H9 (cell line): ENCODE measurements at regions not wholly inside any gene's neighbourhood (a gene's known extent, or its start where the extent isn't known, plus 50 kb on each side); places are given as distances from the start of the nearest gene placed in this dataset.

Experiments used
- DNase-seq: peaks from one replicate; pipeline ENCODE4 v3.0.0-alpha.2; 2017
- H2AFZ ChIP-seq: one replicate; pipeline ENCODE4 v1.6.1; 2013; ENCODE audit warnings: mild to moderate bottlenecking, low read length, control low read depth, moderate library complexity
- H2AK5ac ChIP-seq: 2 replicates; pipeline ENCODE4 v1.6.1; 2013; ENCODE audit warnings: low read length, control low read depth, mixed read lengths; ENCODE audit not compliant: insufficient read length
- H2BK120ac ChIP-seq: one replicate; pipeline ENCODE4 v1.6.1; 2013; ENCODE audit warnings: low read depth, mild to moderate bottlenecking, low read length, control low read depth, inconsistent platforms; ENCODE audit not compliant: poor library complexity, severe bottlenecking
- H2BK12ac ChIP-seq: 2 replicates; pipeline ENCODE4 v1.6.1; 2013; ENCODE audit warnings: low read length, control low read depth, mixed read lengths, low read depth; ENCODE audit not compliant: insufficient read length
- H2BK15ac ChIP-seq: 2 replicates; pipeline ENCODE4 v1.6.1; 2013; ENCODE audit warnings: low read depth, low read length, control low read depth
- H2BK20ac ChIP-seq: one replicate; pipeline ENCODE4 v1.6.1; 2013; ENCODE audit warnings: low read depth, mild to moderate bottlenecking, low read length, control low read depth, inconsistent platforms; ENCODE audit not compliant: poor library complexity, severe bottlenecking
- H2BK5ac ChIP-seq: 2 replicates; pipeline ENCODE4 v1.6.1; 2013; ENCODE audit warnings: low read length, control low read depth, mixed read lengths; ENCODE audit not compliant: insufficient read length
- H3K14ac ChIP-seq: 2 replicates; pipeline ENCODE4 v1.6.1; 2013; ENCODE audit warnings: low read length, control low read depth; ENCODE audit not compliant: insufficient read depth
- H3K18ac ChIP-seq: 2 replicates; pipeline ENCODE4 v1.6.1; 2013; ENCODE audit warnings: low read depth, mild to moderate bottlenecking, mixed read lengths, low read length, control low read depth; ENCODE audit not compliant: insufficient read length
- H3K23ac ChIP-seq: 2 replicates; pipeline ENCODE4 v1.6.1; 2013; ENCODE audit warnings: low read length, control low read depth, mixed read lengths, low read depth; ENCODE audit not compliant: insufficient read length
- H3K23me2 ChIP-seq: 2 replicates; pipeline ENCODE4 v1.6.1; 2013; ENCODE audit warnings: low read depth, mild to moderate bottlenecking, mixed read lengths, low read length, control low read depth; ENCODE audit not compliant: insufficient read length, poor library complexity, severe bottlenecking
- H3K27ac ChIP-seq: 2 replicates; pipeline ENCODE4 v1.5.1; 2013; ENCODE audit warnings: low read length, control low read depth, mixed read lengths, low read depth; ENCODE audit not compliant: insufficient read length
- H3K27me3 ChIP-seq: 2 replicates; pipeline ENCODE4 v1.6.1; 2013; ENCODE audit warnings: low read length, control low read depth, inconsistent platforms; ENCODE audit not compliant: insufficient read depth
- H3K4ac ChIP-seq: 2 replicates; pipeline ENCODE4 v1.6.1; 2013; ENCODE audit warnings: low read depth, mild to moderate bottlenecking, control low read depth, inconsistent platforms, low read length, moderate library complexity
- H3K4me1 ChIP-seq: 2 replicates; pipeline ENCODE4 v1.6.1; 2013; ENCODE audit warnings: low read length, control low read depth, inconsistent platforms; ENCODE audit not compliant: insufficient read depth
- H3K4me2 ChIP-seq: 2 replicates; pipeline ENCODE4 v1.6.1; 2013; ENCODE audit warnings: low read length, control low read depth, mixed read lengths; ENCODE audit not compliant: insufficient read length, insufficient read depth
- H3K56ac ChIP-seq: 2 replicates; pipeline ENCODE4 v1.6.1; 2013; ENCODE audit warnings: low read depth, mild to moderate bottlenecking, mixed read lengths, low read length, control low read depth; ENCODE audit not compliant: insufficient read length
- H3K79me1 ChIP-seq: 2 replicates; pipeline ENCODE4 v1.6.1; 2013; ENCODE audit warnings: low read depth, mild to moderate bottlenecking, moderate library complexity, low read length, control low read depth, inconsistent platforms; ENCODE audit not compliant: insufficient read depth, poor library complexity, severe bottlenecking
- H3K79me2 ChIP-seq: 2 replicates; pipeline ENCODE4 v1.6.1; 2013; ENCODE audit warnings: low read length, control low read depth, inconsistent platforms; ENCODE audit not compliant: insufficient read depth
- H3K9ac ChIP-seq: 2 replicates; pipeline ENCODE4 v1.6.1; 2013; ENCODE audit warnings: low read length, control low read depth, mixed read lengths; ENCODE audit not compliant: insufficient read length; ENCODE audit errors: extremely low read depth
- H3K9me3 ChIP-seq: one replicate; pipeline ENCODE4 v1.6.1; 2013; ENCODE audit warnings: low read depth, low read length, inconsistent platforms; ENCODE audit not compliant: control insufficient read depth
- H3T11ph ChIP-seq: one replicate; pipeline ENCODE4 v1.6.1; 2013; ENCODE audit warnings: mild to moderate bottlenecking, low read length, control low read depth, inconsistent platforms
- H4K20me1 ChIP-seq: one replicate; pipeline ENCODE4 v1.6.1; 2013; ENCODE audit not compliant: control insufficient read depth, insufficient read length, insufficient read depth
- H4K5ac ChIP-seq: 2 replicates; pipeline ENCODE4 v1.6.1; 2013; ENCODE audit warnings: low read depth, mild to moderate bottlenecking, mixed read lengths, low read length, control low read depth; ENCODE audit not compliant: insufficient read length
- H4K8ac ChIP-seq: replicated peaks from 2 replicates; pipeline ENCODE4 v1.6.1; 2013; ENCODE audit warnings: low read length, control low read depth, mixed read lengths, low read depth; ENCODE audit not compliant: insufficient read length
- H4K91ac ChIP-seq: 2 replicates; pipeline ENCODE4 v1.6.1; 2013; ENCODE audit warnings: low read depth, mild to moderate bottlenecking, moderate library complexity, mixed read lengths, low read length, control low read depth; ENCODE audit not compliant: insufficient read length
- H3K27ac Mint-ChIP-seq, 3 experiments: 2 replicates in 2 of 3; 3 replicates in 1 of 3; pipeline ENCODE4 v1.8.0; 2020 to 2021; ENCODE audit warnings: mixed read lengths in 3 of 3, mild to moderate bottlenecking in 1 of 3, moderate library complexity in 1 of 3
- H3K27me3 Mint-ChIP-seq: 2 replicates; pipeline ENCODE4 v1.8.0; 2021; ENCODE audit warnings: low read depth, mild to moderate bottlenecking, moderate library complexity, mixed read lengths
- H3K36me3 Mint-ChIP-seq, 3 experiments: 2 replicates in 2 of 3; 3 replicates in 1 of 3; pipeline ENCODE4 v1.8.0; 2020 to 2021; ENCODE audit warnings: low read depth in 3 of 3, mixed read lengths in 3 of 3; ENCODE audit not compliant: insufficient read depth in 1 of 3
- H3K4me1 Mint-ChIP-seq, 2 experiments: 2 replicates each; pipeline ENCODE4 v1.8.0; 2020; ENCODE audit warnings: mixed read lengths in 2 of 2
- H3K4me3 Mint-ChIP-seq, 2 experiments: 2 replicates in 1 of 2; 3 replicates in 1 of 2; pipeline ENCODE4 v1.8.0; 2020 to 2021; ENCODE audit warnings: mild to moderate bottlenecking in 2 of 2, mixed read lengths in 2 of 2, moderate library complexity in 1 of 2
- H3K9me3 Mint-ChIP-seq, 2 experiments: 2 replicates in 1 of 2; 3 replicates in 1 of 2; pipeline ENCODE4 v1.8.0; 2020; ENCODE audit warnings: mild to moderate bottlenecking in 2 of 2, mixed read lengths in 2 of 2, moderate library complexity in 1 of 2
- WGBS: extraction: QIAGEN DNeasy Blood & Tissue Kit; methylation state at CpG from one replicate; pipeline ENCODE4 v1.1.7; 2013; ENCODE audit warnings: missing lambda C conversion rate, low lambda C conversion rate, mixed read lengths; ENCODE audit not compliant: insufficient read length; ENCODE audit errors: extremely low coverage; 5-methylcytosine and 5-hydroxymethylcytosine counted together
- TF ChIP-seq, protein P1 (sequence below): fragments of 200-600 bp; sonication (generic); conservative IDR thresholded peaks from 3 replicates; pipeline ENCODE4 v1.8.0; 2021; ENCODE audit warnings: antibody characterized with exemption, mild to moderate bottlenecking

DNA sequence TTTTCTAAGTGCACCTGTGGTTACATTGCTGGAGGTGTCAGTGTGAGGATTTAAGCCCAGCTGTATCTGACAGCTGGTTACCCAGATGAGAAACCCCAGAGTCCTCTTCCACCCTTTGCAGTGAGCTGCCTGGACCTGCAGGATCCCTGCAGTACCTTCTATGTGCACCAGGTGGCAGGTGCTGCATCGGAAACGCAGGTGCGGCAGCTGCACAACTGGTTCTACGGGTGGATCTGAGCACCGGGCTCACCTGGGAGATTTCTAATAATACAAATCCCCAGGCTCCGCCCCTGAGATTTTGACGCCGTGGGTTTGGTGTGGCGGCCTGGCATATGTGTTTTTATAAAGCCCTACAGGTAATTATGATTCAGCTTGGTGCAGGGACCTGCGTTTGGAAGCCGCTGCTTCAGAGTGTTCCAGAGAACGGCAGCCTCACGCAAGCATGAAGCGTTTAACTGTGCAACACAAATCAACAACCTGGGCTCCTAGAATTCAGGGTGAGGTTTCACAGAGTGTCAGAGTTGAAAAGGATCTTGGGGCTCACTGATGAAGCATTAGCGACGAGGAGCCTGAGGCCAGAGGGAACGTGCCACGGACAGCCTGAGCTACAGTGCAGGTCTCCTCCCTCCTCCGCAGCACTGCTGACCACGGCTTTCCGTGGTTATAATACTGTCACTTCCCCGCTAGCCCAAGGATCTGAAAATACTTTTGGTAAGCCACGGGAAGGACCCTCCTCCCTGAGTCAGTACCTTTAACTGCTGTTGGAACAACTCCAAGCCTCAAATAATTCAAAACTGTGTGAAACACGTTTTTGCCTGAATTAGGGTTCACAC, 96.7 kb upstream of the TRABD2B start:
- Histone ChIP-seq H2BK5ac (no peak overlapping the region), H3K79me1 (no peaks in the 10 kb centered on the region), H3K79me2 (no peaks in the 10 kb centered on the region), H2AK5ac (no peak overlapping the region), H3K27ac (no peak overlapping the region), H3K9me3 (no peaks in the 10 kb centered on the region), H3K14ac (no peak overlapping the region), H4K91ac (no peak overlapping the region), H3K18ac (no peak overlapping the region), H3K56ac (no peak overlapping the region), H2BK120ac (no peak overlapping the region), H2AFZ (no peak overlapping the region), H3K4ac (no peak overlapping the region), H3K4me2 (peak overlapping the region; percentile 0), H4K8ac (no peak overlapping the region), H3K23me2 (no peaks in the 10 kb centered on the region), H3K27me3 (no peaks in the 10 kb centered on the region; the same call in 1 of the 2 replicates), H3K4me1 (no peaks in the 10 kb centered on the region), H3K23ac (no peak overlapping the region), H4K20me1 (no peaks in the 10 kb centered on the region), H3K9ac (no peak overlapping the region), H2BK15ac (no peak overlapping the region), H4K5ac (no peak overlapping the region), H2BK12ac (no peak overlapping the region), H2BK20ac (no peak overlapping the region), H3T11ph (no peak overlapping the region)
- H3K27me3 Mint-ChIP-seq, result peaks cover 59% of the 10 kb centered on the region
- peak overlapping the region in 1 of 2 experiments; percentile 43; a peak in 1 of 5 replicates for H3K4me3 Mint-ChIP-seq
- H3K27ac Mint-ChIP-seq, result no peak overlapping the region
- H3K36me3 Mint-ChIP-seq, result no peaks in the 10 kb centered on the region; a peak in 1 of 7 replicates
- DNase-seq, result peak; percentile 92
- TF ChIP-seq, protein P1, sequence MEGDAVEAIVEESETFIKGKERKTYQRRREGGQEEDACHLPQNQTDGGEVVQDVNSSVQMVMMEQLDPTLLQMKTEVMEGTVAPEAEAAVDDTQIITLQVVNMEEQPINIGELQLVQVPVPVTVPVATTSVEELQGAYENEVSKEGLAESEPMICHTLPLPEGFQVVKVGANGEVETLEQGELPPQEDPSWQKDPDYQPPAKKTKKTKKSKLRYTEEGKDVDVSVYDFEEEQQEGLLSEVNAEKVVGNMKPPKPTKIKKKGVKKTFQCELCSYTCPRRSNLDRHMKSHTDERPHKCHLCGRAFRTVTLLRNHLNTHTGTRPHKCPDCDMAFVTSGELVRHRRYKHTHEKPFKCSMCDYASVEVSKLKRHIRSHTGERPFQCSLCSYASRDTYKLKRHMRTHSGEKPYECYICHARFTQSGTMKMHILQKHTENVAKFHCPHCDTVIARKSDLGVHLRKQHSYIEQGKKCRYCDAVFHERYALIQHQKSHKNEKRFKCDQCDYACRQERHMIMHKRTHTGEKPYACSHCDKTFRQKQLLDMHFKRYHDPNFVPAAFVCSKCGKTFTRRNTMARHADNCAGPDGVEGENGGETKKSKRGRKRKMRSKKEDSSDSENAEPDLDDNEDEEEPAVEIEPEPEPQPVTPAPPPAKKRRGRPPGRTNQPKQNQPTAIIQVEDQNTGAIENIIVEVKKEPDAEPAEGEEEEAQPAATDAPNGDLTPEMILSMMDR, result peak; percentile 94
- peaks cover 2 to 5% of the 10 kb centered on the region in 2 experiments; a peak in 3 of 5 replicates for H3K9me3 Mint-ChIP-seq
- peaks cover 6% of the 10 kb centered on the region in 2 experiments; a peak in 3 of 4 replicates for H3K4me1 Mint-ChIP-seq
- no CpG with 5 or more reads among the region's 24 CpGs for WGBS
